ENCODE measurements at regions not wholly inside any gene's neighbourhood (a gene's known extent, or its start where the extent isn't known, plus 50 kb on each side); places are given as distances from the start of the nearest gene placed in this dataset.

DNA sequence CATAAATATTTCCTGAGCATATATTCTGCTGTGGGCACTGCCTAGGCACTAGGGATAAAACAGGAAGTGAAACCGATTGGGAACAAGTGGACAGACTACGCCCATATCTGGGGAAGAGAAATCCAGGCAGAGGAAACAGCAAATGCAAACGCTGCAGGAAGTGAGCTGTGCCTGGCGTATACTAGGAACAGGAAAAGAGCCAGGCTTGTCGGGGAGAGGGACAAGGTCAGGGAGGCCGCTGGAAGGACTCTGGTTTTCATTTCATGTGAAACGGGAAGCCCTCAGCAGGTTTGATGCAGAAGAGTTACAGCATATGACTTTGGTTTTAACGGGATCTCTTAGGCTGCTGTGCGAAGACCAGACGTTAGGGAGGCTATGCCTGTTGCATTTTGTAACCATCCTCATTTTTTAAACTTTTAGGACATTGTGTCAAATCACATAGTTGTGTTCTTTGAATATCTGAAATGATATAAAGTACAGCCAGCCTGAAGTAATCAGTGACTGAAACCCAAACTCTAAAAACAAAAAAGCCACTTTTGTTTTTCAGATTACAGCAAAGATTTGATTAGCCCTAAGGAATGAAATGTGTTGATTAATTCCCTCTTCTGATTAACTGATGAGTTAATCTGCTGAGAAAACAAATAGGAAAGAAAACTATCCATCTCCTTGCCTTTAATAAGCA is 110.2 kb upstream of the PIEZO2 start (continued):
- TF ChIP-seq, protein P1, sequence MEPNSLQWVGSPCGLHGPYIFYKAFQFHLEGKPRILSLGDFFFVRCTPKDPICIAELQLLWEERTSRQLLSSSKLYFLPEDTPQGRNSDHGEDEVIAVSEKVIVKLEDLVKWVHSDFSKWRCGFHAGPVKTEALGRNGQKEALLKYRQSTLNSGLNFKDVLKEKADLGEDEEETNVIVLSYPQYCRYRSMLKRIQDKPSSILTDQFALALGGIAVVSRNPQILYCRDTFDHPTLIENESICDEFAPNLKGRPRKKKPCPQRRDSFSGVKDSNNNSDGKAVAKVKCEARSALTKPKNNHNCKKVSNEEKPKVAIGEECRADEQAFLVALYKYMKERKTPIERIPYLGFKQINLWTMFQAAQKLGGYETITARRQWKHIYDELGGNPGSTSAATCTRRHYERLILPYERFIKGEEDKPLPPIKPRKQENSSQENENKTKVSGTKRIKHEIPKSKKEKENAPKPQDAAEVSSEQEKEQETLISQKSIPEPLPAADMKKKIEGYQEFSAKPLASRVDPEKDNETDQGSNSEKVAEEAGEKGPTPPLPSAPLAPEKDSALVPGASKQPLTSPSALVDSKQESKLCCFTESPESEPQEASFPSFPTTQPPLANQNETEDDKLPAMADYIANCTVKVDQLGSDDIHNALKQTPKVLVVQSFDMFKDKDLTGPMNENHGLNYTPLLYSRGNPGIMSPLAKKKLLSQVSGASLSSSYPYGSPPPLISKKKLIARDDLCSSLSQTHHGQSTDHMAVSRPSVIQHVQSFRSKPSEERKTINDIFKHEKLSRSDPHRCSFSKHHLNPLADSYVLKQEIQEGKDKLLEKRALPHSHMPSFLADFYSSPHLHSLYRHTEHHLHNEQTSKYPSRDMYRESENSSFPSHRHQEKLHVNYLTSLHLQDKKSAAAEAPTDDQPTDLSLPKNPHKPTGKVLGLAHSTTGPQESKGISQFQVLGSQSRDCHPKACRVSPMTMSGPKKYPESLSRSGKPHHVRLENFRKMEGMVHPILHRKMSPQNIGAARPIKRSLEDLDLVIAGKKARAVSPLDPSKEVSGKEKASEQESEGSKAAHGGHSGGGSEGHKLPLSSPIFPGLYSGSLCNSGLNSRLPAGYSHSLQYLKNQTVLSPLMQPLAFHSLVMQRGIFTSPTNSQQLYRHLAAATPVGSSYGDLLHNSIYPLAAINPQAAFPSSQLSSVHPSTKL (CRISPR knock-in tag; IDR thresholded peaks at IDR 0.05), result no peak
- no peak for TF ChIP-seq MLX (CRISPR knock-in tag; IDR thresholded peaks at IDR 0.05)

- Histone ChIP-seq H4K20me1 (ENCODE audit: insufficient read depth, low read length) (no peaks in the 10 kb centered on the region), H3K4me2 (ENCODE audit: low read depth, low read length) (no peak overlapping the region), H3K9me3 (ENCODE audit: low read length) (no peaks in the 10 kb centered on the region), H3K4me3 (replicated peaks in 1 of 3; ENCODE audit: insufficient read depth in 1 of 3, low read depth in 2 of 3, low read length in 3 of 3) (no peak overlapping the region), H3K27ac (ENCODE audit: extremely low read length, insufficient read depth, low read length) (no peak overlapping the region), H3K36me3 (replicated peaks in 1 of 2; ENCODE audit: control insufficient read depth in 1 of 2, insufficient read depth in 2 of 2, low read length in 2 of 2) (no peaks in the 10 kb centered on the region), H2AFZ (ENCODE audit: low read length) (no peak overlapping the region), H3K9ac (ENCODE audit: insufficient read depth, low read depth, low read length) (no peak overlapping the region), H3K4me1 (ENCODE audit: insufficient read depth, low read length) (no peaks in the 10 kb centered on the region), H3K79me2 (ENCODE audit: insufficient read depth, low read length) (no peaks in the 10 kb centered on the region), H3K27me3 (ENCODE audit: control insufficient read depth in 1 of 2, insufficient read depth in 2 of 2, low read length in 2 of 2) (no peaks in the 10 kb centered on the region)
- WGBS (ENCODE audit: low lambda C conversion rate), result 0% methylated on average over 1 of the region's 1 CpG
- ChIA-PET CTCF (ENCODE audit: low intra/inter-chr PET ratio, low total read pairs) (no interaction called here), POLR2A (no interaction called here)
- ATAC-seq (no peak), FAIRE-seq (no peak), DNase-seq (ENCODE audit: low spot score) (no peak)
- no peak for TF ChIP-seq SYNCRIP (IDR thresholded peaks at IDR 0.05; ENCODE audit: insufficient read depth, low read depth, low read length)
- BruUV-seq (replicated peaks), result no TSS peak
- intact Hi-C loops (cut with micrococcal nuclease; ENCODE audit: unreplicated experiment), result no loop called here
- in situ Hi-C loops (cut with HindIII; ENCODE audit: extremely low pct_ligation_motif_present, low pct_unique_long_range_greater_than_20kb), result no loop called here
These were observed 108.8 kb upstream of the PIEZO2 start for GRCh38 chr18:11258039-11258610.
